H1 (cell line): ENCODE measurements at regions not wholly inside any gene's neighbourhood (a gene's known extent, or its start where the extent isn't known, plus 50 kb on each side); places are given as distances from the start of the nearest gene placed in this dataset.

Experiments
- TF ChIP-seq, protein P1 (sequence below): IDR thresholded peaks from 2 replicates; pipeline ENCODE4 v1.6.1; 2011; ENCODE audit warnings: low read length, improper control_type of control experiment

DNA sequence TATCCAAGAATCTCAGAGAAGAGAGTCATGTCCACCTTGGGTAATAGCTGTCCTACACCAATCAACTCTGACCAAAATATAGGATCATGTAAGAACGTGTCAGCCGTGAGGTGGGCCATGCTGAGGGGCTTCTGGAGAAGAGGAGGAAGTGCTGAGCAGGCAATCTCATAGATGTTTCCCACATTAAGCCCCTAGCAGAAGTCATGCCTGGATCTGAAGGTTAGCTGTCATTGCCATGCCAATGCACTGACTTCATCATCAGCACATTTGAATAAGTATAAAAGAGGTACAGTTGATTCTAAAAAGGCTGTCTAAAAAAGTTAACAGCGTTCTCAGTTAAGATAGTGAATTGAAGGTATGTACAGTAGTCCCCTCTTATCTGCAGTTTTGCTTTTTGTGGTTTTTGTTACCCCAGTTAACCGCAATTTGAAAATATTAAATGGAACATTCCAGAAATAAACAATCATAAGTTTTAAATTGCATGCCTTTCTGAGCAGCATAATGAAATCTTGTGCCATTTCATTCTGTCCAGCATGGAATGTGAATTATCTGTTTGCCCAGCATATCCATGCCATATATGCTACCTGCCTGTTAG lies 67.2 kb upstream of the TMEM17 start (continued):
- TF ChIP-seq, protein P1, sequence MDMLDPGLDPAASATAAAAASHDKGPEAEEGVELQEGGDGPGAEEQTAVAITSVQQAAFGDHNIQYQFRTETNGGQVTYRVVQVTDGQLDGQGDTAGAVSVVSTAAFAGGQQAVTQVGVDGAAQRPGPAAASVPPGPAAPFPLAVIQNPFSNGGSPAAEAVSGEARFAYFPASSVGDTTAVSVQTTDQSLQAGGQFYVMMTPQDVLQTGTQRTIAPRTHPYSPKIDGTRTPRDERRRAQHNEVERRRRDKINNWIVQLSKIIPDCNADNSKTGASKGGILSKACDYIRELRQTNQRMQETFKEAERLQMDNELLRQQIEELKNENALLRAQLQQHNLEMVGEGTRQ = no peak
